Testis (tissue), 2 donors: ENCODE measurements at regions not wholly inside any gene's neighbourhood (a gene's known extent, or its start where the extent isn't known, plus 50 kb on each side); places are given as distances from the start of the nearest gene placed in this dataset.

Experiments used
- DNase-seq: peaks from one replicate; pipeline ENCODE4 v3.0.0-alpha.2; 2019
- H3K27ac ChIP-seq, 2 donors: fragments of 200-600 bp; sonication (generic); one replicate each; pipeline ENCODE4 v1.5.1; 2019
- H3K27me3 ChIP-seq: fragments of 200-600 bp; sonication (generic); one replicate; pipeline ENCODE4 v1.5.1; 2019
- H3K36me3 ChIP-seq: fragments of 200-600 bp; sonication (generic); one replicate; pipeline ENCODE4 v1.5.1; 2017; ENCODE audit warnings: low read depth; ENCODE audit errors: missing control alignments
- H3K4me1 ChIP-seq: fragments of 200-600 bp; sonication (generic); one replicate; pipeline ENCODE4 v1.5.1; 2019
- H3K4me3 ChIP-seq, 2 donors: fragments of 200-600 bp; sonication (generic); one replicate each; pipeline ENCODE4 v1.5.1; 2017 to 2019
- H3K9me3 ChIP-seq: fragments of 200-600 bp; sonication (generic); one replicate; pipeline ENCODE4 v1.5.1; 2017
- CTCF ChIP-seq, 3 experiments: fragments of 450-650 bp in 2 of 3; fragments of 200-600 bp in 1 of 3; sonication (generic) in 1 of 3; IDR thresholded peaks; one replicate each; pipeline ENCODE4 v1.5.1; 2016 to 2019; ENCODE audit warnings: antibody characterized with exemption in 3 of 3, mild to moderate bottlenecking in 2 of 3, moderate library complexity in 1 of 3
- POLR2A ChIP-seq: fragments of 450-650 bp; IDR thresholded peaks from one replicate; pipeline ENCODE4 v1.6.1; 2017; ENCODE audit warnings: antibody characterized with exemption, mild to moderate bottlenecking, moderate library complexity
- WGBS, 2 donors: methylation state at CpG; one replicate each; pipeline ENCODE4 v1.1.5; 2018; 5-methylcytosine and 5-hydroxymethylcytosine counted together
- intact Hi-C: fragments of 100-400 bp; cut with DNase I; formaldehyde crosslinking; loops from one replicate; pipeline ENCODE4 v1.15.1; 2023; ENCODE audit warnings: low total_unique reads

- WGBS, 2 donors, result 75 to 80% methylated on average over 6 of the region's 6 CpGs
- no peaks in the 10 kb centered on the region for H3K4me1 ChIP-seq
- TF ChIP-seq POLR2A, result no peak
- no peak overlapping the region for H3K4me3 ChIP-seq
- H3K9me3 ChIP-seq, result no peaks in the 10 kb centered on the region
- DNase-seq, result no peak
- no peaks in the 10 kb centered on the region for H3K36me3 ChIP-seq
- intact Hi-C loops, result no loop called here
- no peaks in the 10 kb centered on the region for H3K27me3 ChIP-seq
- H3K27ac ChIP-seq, result no peak overlapping the region
These were observed 62.6 kb downstream of the ZBTB18 start for GRCh38 chr1:244113532-244114320.

GRCh38 chr1:244114892-244115291 lies 63.8 kb downstream of the ZBTB18 start:
- Histone ChIP-seq H3K27me3 (no peaks in the 10 kb centered on the region), H3K4me1 (no peaks in the 10 kb centered on the region), H3K36me3 (no peaks in the 10 kb centered on the region), H3K9me3 (no peaks in the 10 kb centered on the region), H3K27ac (no peak overlapping the region), H3K4me3 (no peak overlapping the region)
- no peak for TF ChIP-seq POLR2A
- no peak for TF ChIP-seq CTCF (IDR thresholded peaks at IDR 0.05)
- intact Hi-C loops, result no loop called here
- 68 to 78% methylated on average over 4 of the region's 4 CpGs for WGBS, 2 donors
- DNase-seq, result no peak

- Histone ChIP-seq H3K9me3 (no peaks in the 10 kb centered on the region), H3K27ac (no peak overlapping the region), H3K36me3 (no peaks in the 10 kb centered on the region), H3K4me3 (no peak overlapping the region), H3K4me1 (no peaks in the 10 kb centered on the region), H3K27me3 (no peaks in the 10 kb centered on the region)
- DNase-seq, result no peak
- no peak for TF ChIP-seq CTCF (IDR thresholded peaks at IDR 0.05)
- no peak for TF ChIP-seq POLR2A
- intact Hi-C loops, result no loop called here
- WGBS, 2 donors, result 93 to 96% methylated on average over 3 of the region's 3 CpGs
These were observed 65.9 kb downstream of the ZBTB18 start for GRCh38 chr1:244116946-244117345.

GRCh38 chr1:244118109-244118761 lies 67.2 kb downstream of the ZBTB18 start:
- Histone ChIP-seq H3K9me3 (no peaks in the 10 kb centered on the region), H3K4me3 (no peak overlapping the region), H3K27me3 (no peaks in the 10 kb centered on the region), H3K36me3 (no peaks in the 10 kb centered on the region), H3K4me1 (no peaks in the 10 kb centered on the region), H3K27ac (no peak overlapping the region)
- no peak for DNase-seq
- 28 to 29% methylated on average over 16 of the region's 16 CpGs for WGBS, 2 donors
- intact Hi-C loops, result no loop called here
- TF ChIP-seq CTCF (IDR thresholded peaks at IDR 0.05), result no peak
- TF ChIP-seq POLR2A, result no peak

- intact Hi-C loops, result no loop called here
- Histone ChIP-seq H3K4me3 (no peak overlapping the region), H3K4me1 (no peaks in the 10 kb centered on the region), H3K27me3 (no peaks in the 10 kb centered on the region), H3K9me3 (no peaks in the 10 kb centered on the region), H3K27ac (no peak overlapping the region), H3K36me3 (no peaks in the 10 kb centered on the region)
- 71 to 84% methylated on average over 6 of the region's 6 CpGs for WGBS, 2 donors
- no peak for DNase-seq
- TF ChIP-seq CTCF (IDR thresholded peaks at IDR 0.05), result no peak
- TF ChIP-seq POLR2A, result no peak
These were observed 77.7 kb downstream of the ZBTB18 start for GRCh38 chr1:244128591-244129383.
